ENCODE measurements at regions not wholly inside any gene's neighbourhood (a gene's known extent, or its start where the extent isn't known, plus 50 kb on each side); places are given as distances from the start of the nearest gene placed in this dataset.

DNA sequence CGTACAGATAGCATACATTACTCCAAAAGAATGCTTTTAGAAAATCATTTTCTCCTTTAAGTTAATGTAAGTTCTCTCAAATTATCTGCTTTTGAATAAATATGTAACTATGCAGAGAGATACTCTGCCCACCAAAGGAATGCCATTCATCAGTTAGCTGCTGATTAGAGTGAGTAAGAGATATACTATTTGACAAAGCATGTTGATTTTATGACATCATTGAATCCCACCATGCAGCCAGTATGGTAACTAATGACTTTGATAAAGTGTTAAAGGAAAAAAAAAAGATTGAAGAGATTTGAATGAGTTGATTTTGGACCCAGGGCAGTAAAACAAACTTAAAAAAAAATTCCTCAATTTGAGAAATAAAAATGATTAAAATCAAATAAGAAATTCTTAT, 521.5 kb downstream of the SLITRK6 start:
- H3K9me3 Mint-ChIP-seq, result no peaks in the 10 kb centered on the region
- H3K27me3 Mint-ChIP-seq (ENCODE audit: insufficient read depth, low read depth, poor library complexity), result no peaks in the 10 kb centered on the region
- DNase-seq (ENCODE audit: low spot score) (no peak), ATAC-seq (no peak)
- H3K27me3 ChIP-seq (ENCODE audit: insufficient read depth), result no peaks in the 10 kb centered on the region
- no peak overlapping the region for H3K27ac Mint-ChIP-seq
- H3K36me3 Mint-ChIP-seq (ENCODE audit: low read depth), result no peaks in the 10 kb centered on the region
- no peaks in the 10 kb centered on the region for H3K4me1 Mint-ChIP-seq
- no peaks in the 10 kb centered on the region for H3K36me3 ChIP-seq (ENCODE audit: insufficient read depth)
- no peaks in the 10 kb centered on the region for H3K9me2 ChIP-seq (ENCODE audit: insufficient read depth)
- H3K4me3 Mint-ChIP-seq, result no peak overlapping the region
- no peak overlapping the region for H3K27ac ChIP-seq (ENCODE audit: low read depth)
- H3K4me3 ChIP-seq, result no peak overlapping the region
- no peaks in the 10 kb centered on the region for H4K20me1 ChIP-seq (replicated peaks; ENCODE audit: insufficient read depth)
- no peak overlapping the region for H2AFZ ChIP-seq
- no peaks in the 10 kb centered on the region for H3K79me2 ChIP-seq (replicated peaks; ENCODE audit: insufficient read depth)
- no peaks in the 10 kb centered on the region for H3K4me1 ChIP-seq (ENCODE audit: insufficient read depth)
- TF ChIP-seq ETS1 (IDR thresholded peaks at IDR 0.05) (no peak), ZNF462 (CRISPR knock-in tag; IDR thresholded peaks at IDR 0.05) (no peak), EZH2 (IDR thresholded peaks at IDR 0.05; ENCODE audit: low read depth, unreplicated experiment) (no peak), ZNF331 (CRISPR knock-in tag; IDR thresholded peaks at IDR 0.05; ENCODE audit: low read depth) (no peak), NANOG (IDR thresholded peaks at IDR 0.05; ENCODE audit: borderline replicate concordance) (no peak), EZH2phosphoT487 (IDR thresholded peaks at IDR 0.05; ENCODE audit: unreplicated experiment) (no peak), CREB1 (CRISPR knock-in tag; IDR thresholded peaks at IDR 0.05; ENCODE audit: low read depth) (no peak), JUNB (IDR thresholded peaks at IDR 0.05; ENCODE audit: unreplicated experiment) (no peak)
- TF ChIP-seq, protein P1, sequence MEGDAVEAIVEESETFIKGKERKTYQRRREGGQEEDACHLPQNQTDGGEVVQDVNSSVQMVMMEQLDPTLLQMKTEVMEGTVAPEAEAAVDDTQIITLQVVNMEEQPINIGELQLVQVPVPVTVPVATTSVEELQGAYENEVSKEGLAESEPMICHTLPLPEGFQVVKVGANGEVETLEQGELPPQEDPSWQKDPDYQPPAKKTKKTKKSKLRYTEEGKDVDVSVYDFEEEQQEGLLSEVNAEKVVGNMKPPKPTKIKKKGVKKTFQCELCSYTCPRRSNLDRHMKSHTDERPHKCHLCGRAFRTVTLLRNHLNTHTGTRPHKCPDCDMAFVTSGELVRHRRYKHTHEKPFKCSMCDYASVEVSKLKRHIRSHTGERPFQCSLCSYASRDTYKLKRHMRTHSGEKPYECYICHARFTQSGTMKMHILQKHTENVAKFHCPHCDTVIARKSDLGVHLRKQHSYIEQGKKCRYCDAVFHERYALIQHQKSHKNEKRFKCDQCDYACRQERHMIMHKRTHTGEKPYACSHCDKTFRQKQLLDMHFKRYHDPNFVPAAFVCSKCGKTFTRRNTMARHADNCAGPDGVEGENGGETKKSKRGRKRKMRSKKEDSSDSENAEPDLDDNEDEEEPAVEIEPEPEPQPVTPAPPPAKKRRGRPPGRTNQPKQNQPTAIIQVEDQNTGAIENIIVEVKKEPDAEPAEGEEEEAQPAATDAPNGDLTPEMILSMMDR (conservative IDR thresholded peaks at IDR 0.05; ENCODE audit: low read depth in 2 of 2), result no peak
- TF ChIP-seq, protein P2, sequence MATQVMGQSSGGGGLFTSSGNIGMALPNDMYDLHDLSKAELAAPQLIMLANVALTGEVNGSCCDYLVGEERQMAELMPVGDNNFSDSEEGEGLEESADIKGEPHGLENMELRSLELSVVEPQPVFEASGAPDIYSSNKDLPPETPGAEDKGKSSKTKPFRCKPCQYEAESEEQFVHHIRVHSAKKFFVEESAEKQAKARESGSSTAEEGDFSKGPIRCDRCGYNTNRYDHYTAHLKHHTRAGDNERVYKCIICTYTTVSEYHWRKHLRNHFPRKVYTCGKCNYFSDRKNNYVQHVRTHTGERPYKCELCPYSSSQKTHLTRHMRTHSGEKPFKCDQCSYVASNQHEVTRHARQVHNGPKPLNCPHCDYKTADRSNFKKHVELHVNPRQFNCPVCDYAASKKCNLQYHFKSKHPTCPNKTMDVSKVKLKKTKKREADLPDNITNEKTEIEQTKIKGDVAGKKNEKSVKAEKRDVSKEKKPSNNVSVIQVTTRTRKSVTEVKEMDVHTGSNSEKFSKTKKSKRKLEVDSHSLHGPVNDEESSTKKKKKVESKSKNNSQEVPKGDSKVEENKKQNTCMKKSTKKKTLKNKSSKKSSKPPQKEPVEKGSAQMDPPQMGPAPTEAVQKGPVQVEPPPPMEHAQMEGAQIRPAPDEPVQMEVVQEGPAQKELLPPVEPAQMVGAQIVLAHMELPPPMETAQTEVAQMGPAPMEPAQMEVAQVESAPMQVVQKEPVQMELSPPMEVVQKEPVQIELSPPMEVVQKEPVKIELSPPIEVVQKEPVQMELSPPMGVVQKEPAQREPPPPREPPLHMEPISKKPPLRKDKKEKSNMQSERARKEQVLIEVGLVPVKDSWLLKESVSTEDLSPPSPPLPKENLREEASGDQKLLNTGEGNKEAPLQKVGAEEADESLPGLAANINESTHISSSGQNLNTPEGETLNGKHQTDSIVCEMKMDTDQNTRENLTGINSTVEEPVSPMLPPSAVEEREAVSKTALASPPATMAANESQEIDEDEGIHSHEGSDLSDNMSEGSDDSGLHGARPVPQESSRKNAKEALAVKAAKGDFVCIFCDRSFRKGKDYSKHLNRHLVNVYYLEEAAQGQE (IDR thresholded peaks at IDR 0.05; ENCODE audit: unreplicated experiment), result no peak
- H3F3A ChIP-seq (replicated peaks; ENCODE audit: low read depth), result no peaks in the 10 kb centered on the region
- H3K4me2 ChIP-seq, result no peak overlapping the region
